GM18499 (cell line): ENCODE measurements at regions not wholly inside any gene's neighbourhood (a gene's known extent, or its start where the extent isn't known, plus 50 kb on each side); places are given as distances from the start of the nearest gene placed in this dataset.

Experiments used
- ATAC-seq: cut with Tn5 transposase; IDR thresholded peaks from one replicate; pipeline ENCODE4 v1.9.1; 2021; ENCODE audit warnings: moderate number of reproducible peaks; ENCODE audit not compliant: insufficient read depth, unreplicated experiment

GRCh38 chr10:90306187-90306586 is 551.7 kb downstream of the HTR7 start:
- ATAC-seq: no peak

GRCh38 chr10:90308223-90308622 is 549.6 kb downstream of the HTR7 start:
- no peak for ATAC-seq

DNA sequence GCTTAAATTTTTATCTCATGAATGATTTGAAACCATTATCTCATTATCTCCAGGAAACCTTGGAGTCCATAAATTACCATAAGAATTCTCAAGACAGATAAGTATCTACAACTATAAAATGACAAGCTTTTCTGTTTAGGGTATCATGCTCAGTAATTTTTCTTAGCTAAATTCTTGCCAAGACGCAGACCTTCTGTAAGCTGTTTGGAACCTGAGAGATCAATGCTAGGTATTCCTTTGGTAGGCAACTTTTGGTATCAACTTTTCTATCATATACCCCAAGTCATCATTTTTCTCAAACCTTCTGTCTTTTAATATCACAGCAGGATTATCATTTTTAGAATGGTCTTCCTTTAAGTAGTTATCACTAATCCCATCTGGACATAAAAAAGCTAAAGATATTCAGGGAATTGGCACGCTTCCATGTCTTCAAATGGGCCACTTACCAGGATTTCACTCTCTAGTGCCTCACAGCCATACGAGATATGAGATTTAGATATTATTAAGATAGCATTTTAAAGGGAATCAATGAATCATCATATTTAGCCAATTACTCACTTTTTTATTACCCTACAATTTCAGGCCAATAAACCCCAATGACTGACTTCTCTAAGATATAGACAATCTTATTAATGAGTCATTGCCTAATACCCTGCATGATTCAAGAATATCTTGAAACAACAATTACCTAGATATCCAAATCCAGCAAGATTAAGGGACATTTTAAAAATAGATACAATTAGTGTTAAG is 544.1 kb downstream of the HTR7 start:
- ATAC-seq: no peak

DNA sequence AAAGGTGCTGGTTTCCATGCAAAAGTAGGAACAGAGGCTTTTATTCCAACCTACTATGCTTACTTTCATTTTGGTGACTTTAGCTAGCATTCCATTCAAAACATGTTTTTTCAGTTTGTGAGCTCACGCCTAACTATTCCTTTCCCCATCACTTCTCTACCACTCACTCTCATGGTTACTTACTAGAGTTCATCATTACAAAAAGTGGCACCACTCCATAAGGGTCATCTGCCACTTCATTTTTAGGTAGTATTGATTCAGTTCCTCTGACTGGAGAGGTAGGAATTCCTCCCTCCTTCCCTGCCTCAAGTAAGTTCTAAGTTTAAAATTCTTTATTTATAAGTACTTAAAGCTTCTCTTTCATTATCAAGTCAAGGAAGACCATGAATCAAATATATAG is 543.1 kb downstream of the HTR7 start:
- ATAC-seq: no peak

- ATAC-seq: no peak
These were observed 540.7 kb downstream of the HTR7 start for GRCh38 chr10:90317172-90317571.

DNA sequence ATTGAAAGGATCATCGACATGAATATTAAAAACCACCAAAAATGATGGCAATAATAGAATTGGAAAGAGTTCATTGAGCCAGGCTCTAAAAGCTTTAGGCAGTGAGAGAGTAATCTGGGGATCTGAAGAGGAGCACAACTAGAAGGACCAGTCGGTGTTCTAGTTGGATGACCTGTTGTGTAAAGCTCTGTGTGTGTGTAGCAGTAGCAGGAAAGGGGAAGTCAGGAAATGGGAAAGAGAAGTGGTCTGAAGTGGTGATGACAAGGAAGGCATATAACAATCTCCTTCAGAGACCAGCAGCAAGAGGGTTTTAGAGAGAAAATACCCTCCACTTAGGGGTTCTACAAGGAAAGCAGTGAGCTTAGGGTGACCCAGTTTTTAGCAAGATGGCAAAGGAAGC is 539.2 kb downstream of the HTR7 start:
- ATAC-seq: no peak

DNA sequence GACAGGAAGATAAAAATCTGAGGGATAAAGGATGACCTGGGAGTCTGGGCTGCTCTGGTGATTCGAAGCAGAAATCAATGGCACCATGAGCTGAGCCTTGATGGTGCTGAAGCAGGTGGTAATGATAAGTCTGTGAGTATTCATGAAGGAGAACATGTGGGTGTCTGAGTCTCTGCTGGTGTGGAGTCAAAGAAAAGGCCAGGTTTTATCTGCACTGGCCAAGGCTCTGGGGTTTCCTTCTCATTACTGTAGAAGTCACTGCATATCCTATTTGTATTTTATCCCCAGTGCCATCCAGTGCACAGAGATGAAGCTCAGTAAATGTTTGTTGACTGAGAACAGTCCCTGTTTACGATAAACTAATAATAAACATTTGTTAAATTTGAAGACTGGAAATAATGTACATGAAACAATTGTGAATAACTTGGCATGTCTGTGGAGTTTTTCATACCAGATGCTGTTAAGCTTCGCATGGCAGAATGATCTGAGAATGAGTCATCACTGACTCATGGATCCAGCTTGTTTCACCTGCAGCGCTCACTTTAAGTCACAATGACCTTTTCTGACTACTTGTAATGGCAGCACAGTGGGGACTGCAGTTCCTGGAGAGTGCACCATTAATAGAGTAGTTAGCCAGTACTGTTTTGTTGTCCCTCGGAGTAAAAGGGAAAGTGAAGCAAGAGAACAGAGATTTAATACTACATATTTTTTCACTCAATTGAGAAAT is 538.5 kb downstream of the HTR7 start:
- ATAC-seq: peak; percentile 87

GRCh38 chr10:90321132-90321816 is 536.6 kb downstream of the HTR7 start:
- no peak for ATAC-seq

- no peak for ATAC-seq
These were observed 531.2 kb downstream of the HTR7 start for GRCh38 chr10:90326498-90327267.

DNA sequence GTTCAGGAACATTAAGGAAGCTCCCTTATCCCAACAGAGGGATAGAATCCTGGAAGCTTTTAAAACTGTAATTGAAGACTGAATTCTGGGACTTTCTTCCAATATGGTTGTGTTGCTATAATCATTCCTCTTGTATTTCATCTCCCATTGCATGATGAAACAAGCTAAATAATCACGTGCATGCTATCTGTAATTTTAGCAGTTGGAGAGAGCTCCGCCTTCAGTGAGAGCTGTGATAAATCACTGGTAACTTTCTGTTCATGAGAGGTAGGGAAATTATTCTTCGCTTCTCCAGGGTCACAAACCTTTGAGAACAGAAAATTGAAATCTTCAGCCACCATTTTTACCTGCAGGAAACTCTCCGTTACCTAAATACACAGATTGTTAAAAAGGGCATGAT is 530.2 kb downstream of the HTR7 start:
- no peak for ATAC-seq

- ATAC-seq: no peak
These were observed 529.4 kb downstream of the HTR7 start for GRCh38 chr10:90328459-90328858.

- no peak for ATAC-seq
These were observed 528.9 kb downstream of the HTR7 start for GRCh38 chr10:90328896-90329295.

DNA sequence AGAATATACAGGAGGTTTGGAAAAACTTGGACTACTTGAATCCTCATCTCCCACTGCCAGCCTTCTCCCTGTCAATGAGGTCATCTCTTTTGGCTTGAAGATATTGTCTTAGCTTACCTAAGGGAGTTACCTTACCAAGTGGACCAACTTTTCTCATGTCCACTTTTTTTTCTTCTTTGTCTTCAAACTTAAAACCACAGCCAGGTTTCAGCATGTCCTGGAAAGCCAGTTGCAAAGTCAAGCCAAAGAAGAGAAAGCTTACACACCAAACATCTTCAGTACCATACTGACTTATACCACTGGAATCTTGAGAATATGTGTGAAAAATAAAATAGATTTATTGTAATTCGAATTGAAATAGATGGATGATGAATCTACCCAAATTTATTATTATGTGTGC is 520.5 kb downstream of the HTR7 start:
- ATAC-seq: no peak

DNA sequence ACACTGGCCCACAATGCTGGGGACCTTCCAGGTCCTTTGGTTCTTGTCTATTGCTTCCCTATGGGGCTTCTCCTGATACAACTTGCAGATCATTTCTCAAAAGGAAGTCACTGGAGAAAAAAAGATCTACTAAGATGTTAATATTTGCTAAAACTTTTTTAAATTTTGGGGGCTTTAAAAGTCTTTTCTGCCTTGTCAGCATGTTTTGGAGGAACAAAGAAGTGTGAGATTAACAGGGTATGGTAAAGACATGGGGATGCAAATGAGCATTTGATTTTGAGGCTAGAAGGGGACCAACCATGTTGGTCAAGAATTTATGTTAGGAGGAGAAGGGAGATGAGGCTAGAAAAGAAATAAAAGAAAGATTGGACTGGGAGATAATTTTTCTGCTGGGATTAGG is 515.4 kb downstream of the HTR7 start:
- no peak for ATAC-seq

- ATAC-seq: no peak
These were observed 513.6 kb downstream of the HTR7 start for GRCh38 chr10:90344226-90344625.

GRCh38 chr10:90347239-90347638 is 510.6 kb downstream of the HTR7 start:
- ATAC-seq: no peak

DNA sequence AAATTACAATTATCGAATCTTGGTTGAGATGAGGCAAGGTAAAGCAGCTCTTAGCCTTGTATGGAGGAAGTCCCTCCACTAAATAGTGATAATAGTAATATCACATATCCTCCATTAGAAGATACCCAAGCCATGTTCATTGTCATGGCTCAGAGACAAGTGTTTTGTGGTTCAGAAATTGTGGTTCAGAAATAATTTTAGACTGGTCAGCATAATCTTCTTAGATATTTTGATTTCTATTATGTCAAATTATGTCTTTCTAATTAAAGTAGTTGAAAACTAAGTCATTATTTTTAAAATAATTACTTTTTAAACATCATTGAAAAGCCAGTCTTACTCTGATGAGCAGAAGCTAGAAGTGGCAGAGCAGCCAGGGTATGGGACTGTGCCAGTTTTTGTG is 507.7 kb downstream of the HTR7 start:
- no peak for ATAC-seq

DNA sequence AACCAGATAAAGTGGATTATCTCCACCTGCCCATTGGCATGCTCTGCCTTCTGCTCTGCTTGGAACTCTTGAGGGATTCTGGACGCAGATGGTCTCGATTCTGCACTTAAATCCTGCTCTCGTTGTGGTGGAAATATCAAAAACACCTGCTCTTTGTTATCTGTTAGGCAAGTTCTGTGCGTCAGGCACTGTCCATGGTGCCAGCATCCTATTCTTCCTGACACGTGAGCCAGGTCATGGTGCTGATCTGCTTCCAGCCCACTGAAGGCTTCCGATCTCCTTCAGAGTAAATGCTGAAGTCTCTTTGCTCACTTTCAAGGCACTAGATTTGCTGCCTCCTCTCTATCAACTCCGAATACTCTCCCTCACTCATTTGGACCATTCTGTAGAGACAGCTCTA is 505.6 kb downstream of the HTR7 start:
- ATAC-seq: no peak

GRCh38 chr10:90354914-90355313 is 502.9 kb downstream of the HTR7 start:
- no peak for ATAC-seq

- no peak for ATAC-seq
These were observed 493.9 kb downstream of the HTR7 start for GRCh38 chr10:90363799-90364483.
